Cardiac muscle cell (in vitro differentiated cells and primary cell): ENCODE measurements at regions not wholly inside any gene's neighbourhood (a gene's known extent, or its start where the extent isn't known, plus 50 kb on each side); places are given as distances from the start of the nearest gene placed in this dataset.

Source experiments
- DNase-seq, 2 donors: peaks; one replicate each; pipeline versions ENCODE4 v3.0.0 to v3.0.0-alpha.2; 2010 to 2017; ENCODE audit warnings: low read depth in 1 of 2, low spot score in 1 of 2
- H3K27ac ChIP-seq: fragments of 200-600 bp; sonication (generic); 2 replicates; pipeline ENCODE4 v1.5.1; 2016
- H3K27me3 ChIP-seq: fragments of 200-600 bp; sonication (generic); 2 replicates; pipeline ENCODE4 v1.6.0; 2016; ENCODE audit warnings: control low read depth
- H3K36me3 ChIP-seq: fragments of 200-600 bp; sonication (generic); 2 replicates; pipeline ENCODE4 v1.5.1; 2016; ENCODE audit warnings: control low read depth
- H3K4me1 ChIP-seq: fragments of 200-600 bp; sonication (generic); 2 replicates; pipeline ENCODE4 v1.8.1; 2017; ENCODE audit warnings: low read depth, mild to moderate bottlenecking, mixed run types
- H3K4me3 ChIP-seq: fragments of 200-600 bp; sonication (generic); 2 replicates; pipeline ENCODE4 v1.5.1; 2016; ENCODE audit warnings: mild to moderate bottlenecking
- H3K9me3 ChIP-seq: fragments of 200-600 bp; sonication (generic); 2 replicates; pipeline ENCODE4 v1.5.1; 2017; ENCODE audit warnings: low read depth, mild to moderate bottlenecking, control low read depth
- TF ChIP-seq, protein P1 (sequence below): IDR thresholded peaks from 2 replicates; pipeline ENCODE4 v1.5.1; 2012; ENCODE audit warnings: low read depth, mild to moderate bottlenecking, low read length

DNA sequence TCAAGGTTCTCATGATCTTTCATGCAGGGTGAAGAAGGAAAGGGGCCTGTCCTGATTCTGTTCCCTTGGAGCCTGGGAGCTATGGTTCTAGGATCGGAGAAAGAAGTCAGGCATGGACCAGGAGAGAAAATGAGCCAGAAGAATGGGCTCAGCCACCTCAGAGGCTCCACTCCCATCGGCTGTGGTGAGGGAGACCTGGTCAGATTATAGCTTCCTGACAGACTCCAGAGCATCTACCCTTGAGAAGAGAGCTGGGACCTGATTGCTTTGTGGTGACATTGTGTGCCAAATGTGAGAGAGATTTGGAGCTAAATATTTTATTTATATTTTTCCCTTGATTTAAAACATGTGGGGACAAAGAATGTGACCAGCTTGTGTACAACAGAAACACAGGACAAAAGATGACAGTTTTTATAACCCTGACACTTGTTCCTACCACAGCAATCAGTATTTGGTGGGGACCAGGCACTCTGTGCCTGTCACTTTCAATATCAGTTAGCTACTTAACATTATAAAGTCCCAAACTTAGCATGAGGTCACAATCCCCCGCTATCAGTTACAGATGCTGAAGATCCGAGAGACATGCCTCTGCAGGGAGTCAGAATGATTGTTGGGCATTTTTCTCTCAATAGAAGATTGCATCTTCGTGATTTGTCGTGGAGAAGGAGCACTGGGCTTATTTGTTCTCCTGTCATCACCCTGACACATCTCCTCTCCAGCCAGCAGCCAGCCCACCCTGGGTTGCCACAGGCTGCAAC is 228.3 kb upstream of the ADAMTS16 start:
- H3K36me3 ChIP-seq, result no peaks in the 10 kb centered on the region
- TF ChIP-seq, protein P1, sequence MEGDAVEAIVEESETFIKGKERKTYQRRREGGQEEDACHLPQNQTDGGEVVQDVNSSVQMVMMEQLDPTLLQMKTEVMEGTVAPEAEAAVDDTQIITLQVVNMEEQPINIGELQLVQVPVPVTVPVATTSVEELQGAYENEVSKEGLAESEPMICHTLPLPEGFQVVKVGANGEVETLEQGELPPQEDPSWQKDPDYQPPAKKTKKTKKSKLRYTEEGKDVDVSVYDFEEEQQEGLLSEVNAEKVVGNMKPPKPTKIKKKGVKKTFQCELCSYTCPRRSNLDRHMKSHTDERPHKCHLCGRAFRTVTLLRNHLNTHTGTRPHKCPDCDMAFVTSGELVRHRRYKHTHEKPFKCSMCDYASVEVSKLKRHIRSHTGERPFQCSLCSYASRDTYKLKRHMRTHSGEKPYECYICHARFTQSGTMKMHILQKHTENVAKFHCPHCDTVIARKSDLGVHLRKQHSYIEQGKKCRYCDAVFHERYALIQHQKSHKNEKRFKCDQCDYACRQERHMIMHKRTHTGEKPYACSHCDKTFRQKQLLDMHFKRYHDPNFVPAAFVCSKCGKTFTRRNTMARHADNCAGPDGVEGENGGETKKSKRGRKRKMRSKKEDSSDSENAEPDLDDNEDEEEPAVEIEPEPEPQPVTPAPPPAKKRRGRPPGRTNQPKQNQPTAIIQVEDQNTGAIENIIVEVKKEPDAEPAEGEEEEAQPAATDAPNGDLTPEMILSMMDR, result no peak
- H3K4me3 ChIP-seq, result no peak overlapping the region
- H3K27ac ChIP-seq, result no peak overlapping the region
- no peaks in the 10 kb centered on the region for H3K27me3 ChIP-seq
- no peaks in the 10 kb centered on the region for H3K4me1 ChIP-seq
- DNase-seq, result no peak
- no peaks in the 10 kb centered on the region for H3K9me3 ChIP-seq

DNA sequence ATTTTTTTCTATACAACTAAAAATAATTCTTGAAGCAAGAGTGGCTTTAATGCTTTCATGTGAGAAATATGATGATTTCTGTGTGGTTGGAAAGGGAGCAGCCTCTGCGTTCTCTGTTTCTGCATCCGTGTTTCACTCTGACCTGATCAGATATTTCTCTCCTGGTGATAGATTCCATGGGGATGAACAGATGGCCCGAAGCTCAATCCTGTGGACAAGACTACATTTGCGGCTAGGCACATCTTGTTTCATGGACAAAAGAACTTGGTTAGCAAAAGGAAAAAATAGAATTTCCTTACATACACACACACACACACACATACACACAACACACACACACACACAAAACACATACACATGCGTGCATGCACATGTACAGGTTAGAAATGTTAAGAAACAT is 218.2 kb upstream of the ADAMTS16 start:
- TF ChIP-seq, protein P1, result no peak
- no peak for DNase-seq
- Histone ChIP-seq H3K27me3 (no peaks in the 10 kb centered on the region), H3K4me3 (no peak overlapping the region), H3K36me3 (no peaks in the 10 kb centered on the region), H3K27ac (no peak overlapping the region), H3K4me1 (no peaks in the 10 kb centered on the region), H3K9me3 (no peaks in the 10 kb centered on the region)

DNA sequence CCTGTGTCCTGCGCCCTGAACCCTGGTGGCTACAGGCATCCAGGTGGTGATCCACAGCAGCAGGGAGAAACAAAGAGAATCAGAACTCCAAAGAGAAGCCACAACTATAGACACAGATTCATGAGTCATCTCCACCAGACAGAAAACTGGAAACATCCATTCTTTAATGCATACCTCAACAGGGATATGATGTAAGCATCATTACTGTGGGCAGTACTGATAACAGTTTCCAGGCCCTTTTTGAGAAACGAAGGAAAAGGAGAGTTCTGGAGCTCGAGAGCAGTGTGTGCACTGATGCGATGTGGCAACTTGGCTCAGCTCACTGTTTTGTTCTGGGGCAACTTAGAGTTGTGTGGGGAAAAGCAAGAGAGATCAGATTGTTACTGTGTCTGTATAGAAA is 215.6 kb upstream of the ADAMTS16 start:
- DNase-seq, result no peak
- TF ChIP-seq, protein P1, result no peak
- no peak overlapping the region for H3K27ac ChIP-seq
- H3K27me3 ChIP-seq, result no peaks in the 10 kb centered on the region
- no peaks in the 10 kb centered on the region for H3K36me3 ChIP-seq
- H3K9me3 ChIP-seq, result no peaks in the 10 kb centered on the region
- no peak overlapping the region for H3K4me3 ChIP-seq
- no peaks in the 10 kb centered on the region for H3K4me1 ChIP-seq

DNA sequence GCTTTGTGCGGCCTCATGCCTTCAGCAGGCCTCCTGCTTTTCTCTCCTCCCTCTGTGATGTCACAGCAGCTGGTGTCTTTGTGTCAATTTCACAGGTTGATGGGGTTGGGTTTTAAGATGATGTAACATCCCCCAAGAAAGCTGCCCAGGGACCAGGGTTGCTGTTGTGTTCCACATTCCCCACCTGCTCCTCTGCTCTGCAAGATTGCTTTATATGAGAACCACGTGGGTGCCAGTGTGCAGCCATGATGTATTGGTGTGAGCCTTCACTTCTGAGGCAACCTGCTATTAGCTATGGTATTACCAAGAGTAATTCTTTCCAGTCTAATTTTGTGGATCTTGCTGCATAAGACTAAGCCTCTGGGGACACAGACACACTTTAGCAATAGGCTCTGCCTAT is 213.0 kb upstream of the ADAMTS16 start:
- Histone ChIP-seq H3K27me3 (no peaks in the 10 kb centered on the region), H3K27ac (no peak overlapping the region)
- TF ChIP-seq, protein P1, result no peak

DNA sequence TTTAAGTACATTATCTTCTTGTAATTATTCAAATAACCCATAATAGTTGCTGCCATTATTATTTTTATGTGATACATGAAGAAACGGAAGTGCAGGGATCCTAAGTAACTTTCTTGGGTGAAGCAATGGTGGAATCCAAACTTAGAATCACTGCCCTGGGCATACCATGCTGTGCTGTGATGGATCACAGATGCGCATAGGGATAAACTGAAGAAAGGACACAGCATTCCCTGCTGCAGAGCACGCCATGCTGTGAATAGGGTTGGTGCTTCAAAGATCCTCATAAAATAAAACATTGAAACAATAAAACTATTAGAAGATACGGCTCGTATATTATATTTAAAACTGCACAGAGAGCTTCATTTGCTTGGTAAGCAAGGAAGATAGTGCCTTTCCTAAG is 211.7 kb upstream of the ADAMTS16 start:
- TF ChIP-seq, protein P1, result no peak
- no peaks in the 10 kb centered on the region for H3K36me3 ChIP-seq
- DNase-seq, result no peak

More for the DNA sequence above, 213.0 kb upstream of the ADAMTS16 start:
- Histone ChIP-seq H3K4me1 (no peaks in the 10 kb centered on the region), H3K4me3 (no peak overlapping the region), H3K36me3 (no peaks in the 10 kb centered on the region), H3K9me3 (no peaks in the 10 kb centered on the region)
- DNase-seq, result no peak

More for the DNA sequence above, 211.7 kb upstream of the ADAMTS16 start:
- H3K27me3 ChIP-seq, result no peaks in the 10 kb centered on the region
- no peaks in the 10 kb centered on the region for H3K9me3 ChIP-seq
- no peaks in the 10 kb centered on the region for H3K4me1 ChIP-seq
- H3K4me3 ChIP-seq, result no peak overlapping the region
- H3K27ac ChIP-seq, result no peak overlapping the region
